ENCODE measurements at regions not wholly inside any gene's neighbourhood (a gene's known extent, or its start where the extent isn't known, plus 50 kb on each side); places are given as distances from the start of the nearest gene placed in this dataset.

GRCh38 chr12:59007620-59008019, 87.3 kb upstream of the LRIG3 start:
- ChIA-PET POLR2A (no interaction called here), CTCF (no interaction called here)
- no peak for TF ChIP-seq ZSCAN4 (tag by site-specific recombination; IDR thresholded peaks at IDR 0.05)
- no peak for TF ChIP-seq ZNF639 (tag by site-specific recombination; IDR thresholded peaks at IDR 0.05)
- no peak for TF ChIP-seq ZNF596 (tag by site-specific recombination; IDR thresholded peaks at IDR 0.05)
- no peak for TF ChIP-seq ZNF707 (tag by site-specific recombination; IDR thresholded peaks at IDR 0.05)
- no peak for TF ChIP-seq ZSCAN18 (tag by site-specific recombination; IDR thresholded peaks at IDR 0.05)
- TF ChIP-seq ZNF391 (tag by site-specific recombination; IDR thresholded peaks at IDR 0.05; ENCODE audit: borderline replicate concordance, low read depth): no peak
- TF ChIP-seq ZNF530 (tag by site-specific recombination; IDR thresholded peaks at IDR 0.05; ENCODE audit: low read depth): no peak
- TF ChIP-seq ZNF664 (tag by site-specific recombination; IDR thresholded peaks at IDR 0.05): no peak
- TF ChIP-seq ZNF449 (tag by site-specific recombination; IDR thresholded peaks at IDR 0.05): no peak
- no peak for TF ChIP-seq GLI2 (tag by site-specific recombination; IDR thresholded peaks at IDR 0.05; ENCODE audit: borderline replicate concordance, low read depth)
- no peak for TF ChIP-seq ZNF2 (tag by site-specific recombination; IDR thresholded peaks at IDR 0.05)
- no peak for TF ChIP-seq ZNF645 (tag by site-specific recombination; IDR thresholded peaks at IDR 0.05)
- TF ChIP-seq SCRT1 (tag by site-specific recombination; IDR thresholded peaks at IDR 0.05; ENCODE audit: borderline replicate concordance): no peak
- no peak for TF ChIP-seq ZNF549 (tag by site-specific recombination; IDR thresholded peaks at IDR 0.05)
- TF ChIP-seq ZNF510 (tag by site-specific recombination; IDR thresholded peaks at IDR 0.05; ENCODE audit: insufficient replicate concordance): no peak
- no peak for TF ChIP-seq RBAK (tag by site-specific recombination; IDR thresholded peaks at IDR 0.05)
- no peak for TF ChIP-seq ZNF488 (tag by site-specific recombination; IDR thresholded peaks at IDR 0.05)
- no peak overlapping the region for H3K4me3 ChIP-seq (ENCODE audit: low read depth, low read length)
- H3K27ac ChIP-seq (ENCODE audit: extremely low read depth, low read depth, low read length): no peak overlapping the region
- no peaks in the 10 kb centered on the region for H3K4me1 ChIP-seq (ENCODE audit: control insufficient read depth, insufficient read depth, low read length)
- H3K9me3 ChIP-seq (ENCODE audit: control insufficient read depth, insufficient read depth, low read depth, low read length): no peaks in the 10 kb centered on the region
- no peaks in the 10 kb centered on the region for H3K36me3 ChIP-seq (ENCODE audit: control insufficient read depth in 2 of 2, insufficient read depth in 1 of 2, low read length in 2 of 2)
